AG20443 (cell line): ENCODE measurements at regions not wholly inside any gene's neighbourhood (a gene's known extent, or its start where the extent isn't known, plus 50 kb on each side); places are given as distances from the start of the nearest gene placed in this dataset.

Source experiments
- DNase-seq: peaks from one replicate; pipeline ENCODE4 v3.0.0; 2012; ENCODE audit warnings: low spot score, mixed read lengths

- DNase-seq = no peak
Measured at GRCh38 chr3:181764544-181764943, 52.8 kb downstream of the SOX2 start.

GRCh38 chr3:181770296-181770695, 58.6 kb downstream of the SOX2 start:
- no peak for DNase-seq

- DNase-seq = no peak
Measured at GRCh38 chr3:181771120-181771519, 59.4 kb downstream of the SOX2 start.

- DNase-seq = no peak
Measured at GRCh38 chr3:181772166-181772565, 60.4 kb downstream of the SOX2 start.

GRCh38 chr3:181773921-181774320, 62.2 kb downstream of the SOX2 start:
- no peak for DNase-seq

GRCh38 chr3:181782306-181782954, 70.7 kb downstream of the SOX2 start:
- no peak for DNase-seq

GRCh38 chr3:181790561-181790960, 78.8 kb downstream of the SOX2 start:
- no peak for DNase-seq

- DNase-seq = no peak
Measured at GRCh38 chr3:181791056-181791955, 79.6 kb downstream of the SOX2 start.

GRCh38 chr3:181793006-181793405, 81.3 kb downstream of the SOX2 start:
- no peak for DNase-seq

GRCh38 chr3:181794011-181794790, 82.5 kb downstream of the SOX2 start:
- DNase-seq = no peak

GRCh38 chr3:181796641-181797040, 84.9 kb downstream of the SOX2 start:
- no peak for DNase-seq

- no peak for DNase-seq
Measured at GRCh38 chr3:181797431-181797830, 85.7 kb downstream of the SOX2 start.

GRCh38 chr3:181805703-181806102, 94.0 kb downstream of the SOX2 start:
- no peak for DNase-seq

- DNase-seq = no peak
Measured at GRCh38 chr3:181808053-181808452, 96.3 kb downstream of the SOX2 start.

GRCh38 chr3:181823716-181824115, 112.0 kb downstream of the SOX2 start:
- no peak for DNase-seq

- DNase-seq = no peak
Measured at GRCh38 chr3:181824961-181825360, 113.2 kb downstream of the SOX2 start.

GRCh38 chr3:181839039-181839915, 127.6 kb downstream of the SOX2 start:
- DNase-seq = no peak

- DNase-seq = no peak
Measured at GRCh38 chr3:181839916-181840297, 128.2 kb downstream of the SOX2 start.

- DNase-seq = no peak
Measured at GRCh38 chr3:181844211-181844610, 132.5 kb downstream of the SOX2 start.

GRCh38 chr3:181847276-181847675, 135.6 kb downstream of the SOX2 start:
- DNase-seq = no peak

- no peak for DNase-seq
Measured at GRCh38 chr3:181851063-181851462, 139.3 kb downstream of the SOX2 start.

GRCh38 chr3:181855825-181856224, 144.1 kb downstream of the SOX2 start:
- no peak for DNase-seq
